HG03521 (cell line): ENCODE measurements at regions not wholly inside any gene's neighbourhood (a gene's known extent, or its start where the extent isn't known, plus 50 kb on each side); places are given as distances from the start of the nearest gene placed in this dataset.
"Not testable (repeated sequence)": the region's sequence is repeated elsewhere in the genome, so short reads cannot be mapped to it uniquely, and the experiment has no call there.

ENCODE experiments used
- ATAC-seq: cut with Tn5 transposase; IDR thresholded peaks from one replicate; pipeline ENCODE4 v1.9.1; 2021; ENCODE audit warnings: mild to moderate bottlenecking, moderate library complexity; ENCODE audit not compliant: unreplicated experiment

- ATAC-seq = no peak
Measured at GRCh38 chr3:152209776-152210175, 59.0 kb upstream of the MBNL1 start.

DNA sequence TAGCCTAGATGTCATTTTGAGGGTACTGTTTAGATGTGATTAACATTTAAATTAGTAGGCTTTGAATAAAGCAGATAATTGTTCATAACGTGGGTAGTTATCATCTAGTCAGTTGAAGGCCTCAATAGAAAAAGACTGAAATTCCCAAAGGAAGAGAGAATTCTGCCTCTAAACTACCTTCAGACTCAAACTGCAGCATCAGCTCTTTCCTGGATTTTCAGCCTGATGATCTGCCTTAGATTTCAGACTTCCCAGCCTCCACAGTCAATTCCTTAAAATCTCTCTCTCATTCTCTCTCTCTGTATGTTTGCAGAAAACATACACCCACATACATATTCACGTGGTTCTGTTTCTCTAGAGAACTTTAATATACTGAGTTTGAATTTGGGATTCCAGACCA, 58.0 kb upstream of the MBNL1 start:
- no peak for ATAC-seq

DNA sequence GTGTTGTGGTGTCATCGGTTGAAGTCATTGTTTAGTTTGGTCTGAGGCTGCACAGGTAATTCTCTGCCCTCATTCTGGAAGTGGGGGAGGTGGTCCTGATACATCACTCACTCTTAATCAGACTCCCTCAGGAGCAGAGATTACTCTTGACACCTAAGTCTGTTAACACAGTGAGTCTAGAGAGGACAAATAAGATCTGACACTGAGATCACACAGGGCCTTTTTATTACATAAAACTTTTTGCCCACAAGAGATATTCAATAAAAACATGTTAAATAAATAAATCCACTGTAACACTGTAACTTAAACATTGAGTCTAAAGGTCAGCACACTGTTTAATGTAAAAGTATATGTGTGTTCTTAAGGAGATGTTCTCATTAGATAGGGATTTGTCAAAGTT, 57.1 kb upstream of the MBNL1 start:
- no peak for ATAC-seq

- ATAC-seq = no peak
Measured at GRCh38 chr3:152213203-152213602, 55.5 kb upstream of the MBNL1 start.

DNA sequence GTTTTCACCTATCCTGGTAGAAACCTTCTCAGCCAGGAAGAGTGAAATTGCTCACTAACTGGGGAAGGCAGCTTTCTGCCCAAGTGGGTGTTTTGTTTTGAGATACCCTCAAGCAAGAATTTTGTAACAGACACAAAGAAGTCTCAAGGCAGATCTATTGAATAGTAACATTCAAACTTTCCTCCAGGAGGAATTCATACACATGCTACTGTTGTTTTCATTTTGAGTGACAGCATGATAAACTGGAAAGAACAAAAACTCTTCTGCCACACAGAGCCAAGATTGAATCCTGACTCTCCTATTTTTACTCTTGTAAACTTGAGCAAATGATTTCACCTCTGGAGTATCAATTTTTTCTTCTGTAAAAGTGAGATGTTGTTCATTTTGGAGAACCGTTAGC, 54.8 kb upstream of the MBNL1 start:
- ATAC-seq = no peak

- not testable (repeated sequence) for ATAC-seq
Measured at GRCh38 chr3:152216960-152217865, 51.5 kb upstream of the MBNL1 start.

DNA sequence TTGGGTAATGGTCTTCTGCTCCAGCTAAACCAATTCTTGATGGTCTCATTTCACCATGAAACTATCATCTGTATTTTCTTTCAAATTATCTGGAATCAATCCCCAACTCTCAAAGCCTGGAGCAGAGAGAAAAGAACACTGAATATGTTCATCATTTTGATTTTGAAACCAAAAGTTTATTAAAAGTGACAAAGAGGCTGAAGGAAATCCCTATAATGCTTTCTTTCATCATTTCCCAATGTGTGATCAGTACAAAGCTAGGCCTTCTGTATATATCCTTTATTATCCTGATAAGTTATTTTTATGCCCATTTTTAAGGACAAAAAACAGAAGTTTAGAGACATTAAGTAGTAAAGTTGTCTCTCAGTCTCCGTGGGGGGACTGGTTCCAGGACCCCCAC, 50.1 kb upstream of the MBNL1 start:
- no peak for ATAC-seq
